ENCODE measurements at regions not wholly inside any gene's neighbourhood (a gene's known extent, or its start where the extent isn't known, plus 50 kb on each side); places are given as distances from the start of the nearest gene placed in this dataset.
"Not testable (repeated sequence)": the region's sequence is repeated elsewhere in the genome, so short reads cannot be mapped to it uniquely, and the experiment has no call there.

DNA sequence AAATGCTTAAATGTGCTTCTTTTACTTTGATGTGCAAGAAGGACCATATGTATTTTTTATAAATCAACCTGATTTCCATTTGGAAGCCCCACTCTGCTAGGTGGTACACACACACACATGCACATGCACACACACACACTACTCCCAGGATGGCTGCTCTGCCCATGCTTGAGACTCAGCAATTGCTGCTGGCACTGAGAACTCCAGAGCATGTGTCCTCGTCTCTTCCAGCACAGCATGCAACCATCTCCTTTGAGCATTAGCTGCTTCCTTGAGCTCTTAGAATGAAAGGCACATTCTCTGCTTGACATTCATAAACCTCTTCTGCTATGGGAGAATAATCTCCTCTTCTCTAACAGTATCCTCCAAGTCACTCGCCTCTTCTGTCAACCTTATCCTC is 115.9 kb downstream of the FEM1C start:
- H3K36me3 ChIP-seq, result no peaks in the 10 kb centered on the region
- WGBS, 2 donors, result 84 to 85% methylated on average over 2 of the region's 2 CpGs
- DNase-seq (ENCODE audit: low spot score in 2 of 2), result no peak
- no peaks in the 10 kb centered on the region for H3K27me3 ChIP-seq
- H3K4me1 ChIP-seq, result peaks cover 0 to 6% (median 3%) of the 10 kb centered on the region in 4 donors
- no peak overlapping the region for H3K27ac ChIP-seq
- no peak overlapping the region for H3K4me3 ChIP-seq
- TF ChIP-seq, protein P1, sequence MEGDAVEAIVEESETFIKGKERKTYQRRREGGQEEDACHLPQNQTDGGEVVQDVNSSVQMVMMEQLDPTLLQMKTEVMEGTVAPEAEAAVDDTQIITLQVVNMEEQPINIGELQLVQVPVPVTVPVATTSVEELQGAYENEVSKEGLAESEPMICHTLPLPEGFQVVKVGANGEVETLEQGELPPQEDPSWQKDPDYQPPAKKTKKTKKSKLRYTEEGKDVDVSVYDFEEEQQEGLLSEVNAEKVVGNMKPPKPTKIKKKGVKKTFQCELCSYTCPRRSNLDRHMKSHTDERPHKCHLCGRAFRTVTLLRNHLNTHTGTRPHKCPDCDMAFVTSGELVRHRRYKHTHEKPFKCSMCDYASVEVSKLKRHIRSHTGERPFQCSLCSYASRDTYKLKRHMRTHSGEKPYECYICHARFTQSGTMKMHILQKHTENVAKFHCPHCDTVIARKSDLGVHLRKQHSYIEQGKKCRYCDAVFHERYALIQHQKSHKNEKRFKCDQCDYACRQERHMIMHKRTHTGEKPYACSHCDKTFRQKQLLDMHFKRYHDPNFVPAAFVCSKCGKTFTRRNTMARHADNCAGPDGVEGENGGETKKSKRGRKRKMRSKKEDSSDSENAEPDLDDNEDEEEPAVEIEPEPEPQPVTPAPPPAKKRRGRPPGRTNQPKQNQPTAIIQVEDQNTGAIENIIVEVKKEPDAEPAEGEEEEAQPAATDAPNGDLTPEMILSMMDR (IDR thresholded peaks at IDR 0.05), result no peak
- no peak for TF ChIP-seq EP300 (IDR thresholded peaks at IDR 0.05)
- TF ChIP-seq POLR2A (IDR thresholded peaks at IDR 0.05), result no peak
- H3K9me3 ChIP-seq, result no peaks in the 10 kb centered on the region

DNA sequence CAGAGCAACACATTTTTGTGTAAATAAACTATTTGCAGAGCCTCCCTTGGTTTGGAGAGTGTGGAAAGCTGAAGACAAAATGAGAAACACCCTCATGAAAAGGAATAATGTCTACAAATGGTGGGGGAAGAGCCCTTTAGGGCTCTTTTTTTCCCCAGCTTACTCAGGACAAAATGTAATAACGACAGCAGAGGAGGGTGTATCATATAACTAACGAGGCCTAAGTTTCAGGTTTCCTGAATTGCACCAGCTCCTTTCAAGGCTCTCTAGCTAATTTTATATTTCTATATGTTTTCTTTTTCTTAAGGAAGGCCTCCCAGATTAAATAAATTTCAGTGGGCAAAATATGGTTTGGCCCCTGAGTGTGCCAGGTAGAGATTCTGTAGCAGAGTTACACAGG is 116.3 kb downstream of the FEM1C start:
- Histone ChIP-seq H3K9me3 (no peaks in the 10 kb centered on the region), H3K27ac (no peak overlapping the region), H3K4me3 (no peak overlapping the region), H3K36me3 (no peaks in the 10 kb centered on the region), H3K4me1 (peaks cover 0 to 10% (median 3%) of the 10 kb centered on the region in 4 donors), H3K27me3 (no peaks in the 10 kb centered on the region)
- WGBS, 2 donors, result 74 to 93% methylated on average over 2 of the region's 2 CpGs
- DNase-seq (ENCODE audit: low spot score in 2 of 2), result no peak
- TF ChIP-seq EP300 (IDR thresholded peaks at IDR 0.05) (no peak), POLR2A (IDR thresholded peaks at IDR 0.05) (no peak)
- TF ChIP-seq, protein P1 (IDR thresholded peaks at IDR 0.05), result no peak

DNA sequence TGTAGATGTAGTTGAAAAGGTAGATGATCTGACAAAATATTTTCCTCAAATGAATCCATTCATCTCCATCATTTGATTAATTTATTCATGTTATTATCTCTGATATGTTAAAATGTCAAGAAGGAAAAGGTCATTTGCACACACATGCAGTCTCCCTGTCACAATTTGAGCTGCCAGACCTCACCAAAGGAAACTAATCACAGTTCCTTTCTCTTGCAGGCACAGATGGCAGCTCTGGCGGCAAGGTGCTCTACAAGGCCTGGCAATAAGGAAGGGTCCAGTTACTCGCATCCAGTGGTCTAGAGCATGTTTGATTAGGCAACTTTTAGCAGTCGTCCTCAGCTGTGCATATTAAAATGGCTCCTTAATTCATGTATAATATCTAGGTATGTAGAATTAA is 120.1 kb downstream of the FEM1C start:
- no peaks in the 10 kb centered on the region for H3K36me3 ChIP-seq
- H3K4me3 ChIP-seq, result no peak overlapping the region
- WGBS, 2 donors, result 94 to 95% methylated on average over 3 of the region's 3 CpGs
- H3K4me1 ChIP-seq, result peaks cover 0 to 28% (median 5%) of the 10 kb centered on the region in 4 donors
- no peaks in the 10 kb centered on the region for H3K27me3 ChIP-seq
- no peak overlapping the region for H3K27ac ChIP-seq
- no peaks in the 10 kb centered on the region for H3K9me3 ChIP-seq
- no peak for DNase-seq (ENCODE audit: low spot score in 2 of 2)
- TF ChIP-seq EP300 (IDR thresholded peaks at IDR 0.05), result no peak
- TF ChIP-seq POLR2A (IDR thresholded peaks at IDR 0.05), result no peak
- TF ChIP-seq, protein P1 (IDR thresholded peaks at IDR 0.05), result no peak

DNA sequence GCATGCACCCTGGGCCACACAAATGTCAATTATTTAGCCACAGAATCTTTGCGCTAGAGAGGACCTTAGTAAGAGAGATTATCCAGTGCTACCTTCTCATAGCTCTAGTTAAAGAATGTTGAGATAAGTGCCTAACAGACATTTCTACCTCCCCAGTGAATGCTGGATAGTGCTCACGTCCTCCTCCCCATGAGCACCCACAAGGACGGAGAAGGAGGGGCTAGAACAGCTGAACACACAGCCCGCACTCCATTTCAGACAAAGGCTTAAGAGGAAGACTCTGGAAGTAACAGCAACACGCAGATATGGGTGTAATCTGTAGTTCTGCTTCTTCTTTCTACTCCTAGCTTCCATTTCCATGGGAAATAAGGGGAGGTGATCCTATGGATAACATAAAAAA is 120.5 kb downstream of the FEM1C start:
- no peaks in the 10 kb centered on the region for H3K27me3 ChIP-seq
- peaks cover 0 to 28% (median 5%) of the 10 kb centered on the region in 4 donors for H3K4me1 ChIP-seq
- WGBS, 2 donors, result 70 to 72% methylated on average over 5 of the region's 5 CpGs
- H3K9me3 ChIP-seq, result no peaks in the 10 kb centered on the region
- H3K4me3 ChIP-seq, result no peak overlapping the region
- peak overlapping the region in 2 of 4 donors; percentile 50 to 59 for H3K27ac ChIP-seq
- TF ChIP-seq POLR2A (IDR thresholded peaks at IDR 0.05) (no peak), EP300 (IDR thresholded peaks at IDR 0.05) (no peak)
- TF ChIP-seq, protein P1 (IDR thresholded peaks at IDR 0.05), result no peak
- DNase-seq (ENCODE audit: low spot score in 2 of 2), result no peak
- no peaks in the 10 kb centered on the region for H3K36me3 ChIP-seq

DNA sequence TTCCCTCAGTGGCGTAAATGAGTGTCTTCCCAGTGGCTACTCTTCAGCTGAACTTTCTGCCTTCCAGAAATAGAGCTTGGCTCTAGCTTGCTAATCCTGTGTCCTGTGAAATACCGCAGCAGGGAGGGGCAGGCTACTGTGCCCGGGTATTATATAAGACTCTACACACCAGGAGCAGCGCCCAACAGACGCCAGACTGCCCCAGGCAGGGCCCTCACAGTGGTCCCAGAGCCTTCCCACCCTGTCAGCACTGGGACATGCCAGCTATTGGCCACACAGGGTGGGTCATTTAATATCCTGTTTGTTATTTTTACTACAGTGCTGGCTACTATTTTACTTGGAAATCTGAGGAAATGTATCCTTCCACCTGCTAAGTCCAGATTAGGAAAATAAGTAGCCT is 121.0 kb downstream of the FEM1C start:
- Histone ChIP-seq H3K27ac (peak overlapping the region in 3 of 4 donors; percentile 50 to 61 (median 59)), H3K9me3 (no peaks in the 10 kb centered on the region), H3K4me1 (peaks cover 0 to 28% (median 5%) of the 10 kb centered on the region in 4 donors), H3K4me3 (no peak overlapping the region), H3K27me3 (no peaks in the 10 kb centered on the region), H3K36me3 (no peaks in the 10 kb centered on the region)
- 39 to 40% methylated on average over 5 of the region's 5 CpGs for WGBS, 2 donors
- DNase-seq (ENCODE audit: low spot score in 2 of 2), result peak; percentile 33 to 40
- TF ChIP-seq EP300 (IDR thresholded peaks at IDR 0.05), result peak in 1 of 2 donors; percentile 46
- TF ChIP-seq POLR2A (IDR thresholded peaks at IDR 0.05), result no peak

GRCh38 chr5:115423051-115423450 is 121.5 kb downstream of the FEM1C start:
- no peaks in the 10 kb centered on the region for H3K36me3 ChIP-seq
- no peaks in the 10 kb centered on the region for H3K9me3 ChIP-seq
- DNase-seq (ENCODE audit: low spot score in 2 of 2), result no peak
- peak overlapping the region in 3 of 4 donors; percentile 50 to 61 (median 59) for H3K27ac ChIP-seq
- TF ChIP-seq POLR2A (IDR thresholded peaks at IDR 0.05), result no peak
- no peak overlapping the region for H3K4me3 ChIP-seq
- H3K4me1 ChIP-seq, result peaks cover 0 to 28% (median 5%) of the 10 kb centered on the region in 4 donors
- WGBS, 2 donors, result 85 to 91% methylated on average over 1 of the region's 1 CpG
- H3K27me3 ChIP-seq, result no peaks in the 10 kb centered on the region

- WGBS, 2 donors, result 92 to 95% methylated on average over 2 of the region's 3 CpGs
- not testable (repeated sequence) for H3K4me3 ChIP-seq
These were observed 123.8 kb downstream of the FEM1C start for GRCh38 chr5:115420812-115421211.

More at GRCh38 chr5:115420812-115421211, 123.8 kb downstream of the FEM1C start:
- H3K27ac ChIP-seq; H3K36me3 ChIP-seq; DNase-seq (ENCODE audit: low spot score in 2 of 2); H3K9me3 ChIP-seq; H3K27me3 ChIP-seq: not testable (repeated sequence)
- H3K4me1 ChIP-seq, result peaks cover 0 to 47% (median 10%) of the 10 kb centered on the region in 4 donors
